GM23338 (cell line): ENCODE measurements at regions not wholly inside any gene's neighbourhood (a gene's known extent, or its start where the extent isn't known, plus 50 kb on each side); places are given as distances from the start of the nearest gene placed in this dataset.

Experiments used
- ATAC-seq: fragments of 200-7000 bp; cut with Tn5 transposase; 3 replicates; pipeline ENCODE4 v1.9.1; 2020
- DNase-seq: peaks from one replicate; pipeline ENCODE4 v3.0.0-alpha.2; 2015; ENCODE audit warnings: low spot score
- H2AFZ ChIP-seq: fragments of 200-600 bp; sonication (generic); 2 replicates; pipeline ENCODE4 v1.8.0; 2016; ENCODE audit warnings: antibody characterized with exemption, mild to moderate bottlenecking, moderate library complexity
- H3F3A ChIP-seq: fragments of 200-600 bp; sonication (generic); replicated peaks from 2 replicates; pipeline ENCODE4 v1.8.0; 2017; ENCODE audit warnings: antibody characterized with exemption, mixed run types, low read depth
- H3K27ac ChIP-seq: fragments of 200-600 bp; sonication (generic); 2 replicates; pipeline ENCODE4 v1.6.1; 2016; ENCODE audit warnings: low read depth
- H3K27me3 ChIP-seq: fragments of 200-600 bp; sonication (generic); 2 replicates; pipeline ENCODE4 v1.8.0; 2016; ENCODE audit warnings: mild to moderate bottlenecking, mixed run types, moderate library complexity; ENCODE audit not compliant: insufficient read depth
- H3K36me3 ChIP-seq: fragments of 200-600 bp; sonication (generic); 2 replicates; pipeline ENCODE4 v1.8.0; 2016; ENCODE audit warnings: mild to moderate bottlenecking; ENCODE audit not compliant: insufficient read depth
- H3K4me1 ChIP-seq: fragments of 200-600 bp; sonication (generic); 2 replicates; pipeline ENCODE4 v1.8.0; 2016; ENCODE audit warnings: mild to moderate bottlenecking, moderate library complexity; ENCODE audit not compliant: insufficient read depth
- H3K4me2 ChIP-seq: fragments of 200-600 bp; sonication (generic); 2 replicates; pipeline ENCODE4 v1.7.1; 2017; ENCODE audit warnings: mixed run types
- H3K4me3 ChIP-seq: fragments of 200-600 bp; sonication (generic); 2 replicates; pipeline ENCODE4 v1.6.1; 2016; ENCODE audit warnings: mixed run types
- H3K79me2 ChIP-seq: fragments of 200-600 bp; sonication (generic); replicated peaks from 2 replicates; pipeline ENCODE4 v1.8.0; 2017; ENCODE audit warnings: mild to moderate bottlenecking; ENCODE audit not compliant: insufficient read depth
- H3K9me2 ChIP-seq: fragments of 200-600 bp; sonication (generic); 2 replicates; pipeline ENCODE4 v1.8.0; 2017; ENCODE audit not compliant: insufficient read depth
- H4K20me1 ChIP-seq: fragments of 200-600 bp; sonication (generic); replicated peaks from 2 replicates; pipeline ENCODE4 v1.8.0; 2017; ENCODE audit warnings: mild to moderate bottlenecking; ENCODE audit not compliant: insufficient read depth
- H3K27ac Mint-ChIP-seq: 2 replicates; pipeline ENCODE4 v1.8.0; 2020; ENCODE audit warnings: inconsistent platforms, mild to moderate bottlenecking, moderate library complexity, mixed read lengths
- H3K27me3 Mint-ChIP-seq: 3 replicates; pipeline ENCODE4 v1.8.0; 2022; ENCODE audit warnings: low read depth, mild to moderate bottlenecking, moderate library complexity, mixed read lengths, inconsistent platforms; ENCODE audit not compliant: insufficient read depth, poor library complexity
- H3K36me3 Mint-ChIP-seq: 3 replicates; pipeline ENCODE4 v1.8.0; 2021; ENCODE audit warnings: low read depth, mild to moderate bottlenecking, inconsistent platforms, moderate library complexity, mixed read lengths
- H3K4me1 Mint-ChIP-seq: 3 replicates; pipeline ENCODE4 v1.8.0; 2020; ENCODE audit warnings: mild to moderate bottlenecking, inconsistent platforms, mixed read lengths
- H3K4me3 Mint-ChIP-seq: 3 replicates; pipeline ENCODE4 v1.8.0; 2021; ENCODE audit warnings: moderate library complexity, mild to moderate bottlenecking, inconsistent platforms, mixed read lengths
- H3K9me3 Mint-ChIP-seq: 3 replicates; pipeline ENCODE4 v1.8.0; 2020; ENCODE audit warnings: moderate library complexity, mild to moderate bottlenecking, inconsistent platforms, mixed read lengths
- CTCF ChIP-seq, 2 experiments: fragments of 200-600 bp in 1 of 2; sonication (generic) in 1 of 2; conservative IDR thresholded peaks; 2 replicates each; pipeline versions ENCODE4 v1.5.1 to v1.6.1; 2016 to 2017; ENCODE audit warnings: antibody characterized with exemption in 2 of 2, low read depth in 2 of 2, mild to moderate bottlenecking in 2 of 2, moderate library complexity in 1 of 2
- EZH2 ChIP-seq: fragments of 200-600 bp; sonication (generic); IDR thresholded peaks from one replicate; pipeline ENCODE4 v1.8.0; 2017; ENCODE audit warnings: antibody characterized with exemption, mild to moderate bottlenecking, low read depth; ENCODE audit not compliant: unreplicated experiment
- JUNB ChIP-seq: IDR thresholded peaks from one replicate; pipeline ENCODE4 v1.6.1; 2016; ENCODE audit warnings: antibody characterized with exemption; ENCODE audit not compliant: unreplicated experiment
- NANOG ChIP-seq: IDR thresholded peaks from 2 replicates; pipeline ENCODE4 v1.6.1; 2016; ENCODE audit warnings: antibody characterized with exemption, borderline replicate concordance
- POLR2AphosphoS5 ChIP-seq: IDR thresholded peaks from 2 replicates; pipeline ENCODE4 v1.6.1; 2016; ENCODE audit warnings: antibody characterized with exemption, low read depth
- ZNF114 ChIP-seq: fragments of 250-450 bp; sonication (Bioruptor Pico); IDR thresholded peaks from 2 replicates; pipeline ENCODE4 v1.5.0; 2020; ENCODE audit warnings: mild to moderate bottlenecking, moderate library complexity
- ZNF331 ChIP-seq: fragments of 250-450 bp; sonication (Bioruptor Pico); IDR thresholded peaks from 2 replicates; pipeline ENCODE4 v1.5.0; 2020; ENCODE audit warnings: low read depth, mild to moderate bottlenecking, moderate library complexity
- ZNF462 ChIP-seq: fragments of 250-450 bp; sonication (Bioruptor Pico); IDR thresholded peaks from 2 replicates; pipeline ENCODE4 v1.5.0; 2020; ENCODE audit warnings: mild to moderate bottlenecking, moderate library complexity

GRCh38 chr13:78978381-78978998, 319.5 kb upstream of the OBI1 start:
- DNase-seq = peak; percentile 76

GRCh38 chr13:78977311-78977710, 318.4 kb upstream of the OBI1 start:
- no peak overlapping the region for H2AFZ ChIP-seq
- ATAC-seq = no peak
- no peaks in the 10 kb centered on the region for H3K4me1 ChIP-seq
- H3K9me2 ChIP-seq = peaks cover 5% of the 10 kb centered on the region
- H3K4me3 ChIP-seq = no peak overlapping the region
- H4K20me1 ChIP-seq = no peaks in the 10 kb centered on the region
- Mint-ChIP-seq H3K36me3 (no peaks in the 10 kb centered on the region), H3K4me1 (no peaks in the 10 kb centered on the region; the same call in 1 of the 3 replicates), H3K27me3 (no peaks in the 10 kb centered on the region), H3K27ac (no peak overlapping the region), H3K9me3 (no peaks in the 10 kb centered on the region), H3K4me3 (no peak overlapping the region)
- no peak overlapping the region for H3K27ac ChIP-seq
- H3K4me2 ChIP-seq = no peak overlapping the region
- no peaks in the 10 kb centered on the region for H3K36me3 ChIP-seq
- no peaks in the 10 kb centered on the region for H3F3A ChIP-seq
- no peaks in the 10 kb centered on the region for H3K79me2 ChIP-seq
- DNase-seq = no peak
- no peaks in the 10 kb centered on the region for H3K27me3 ChIP-seq
- TF ChIP-seq ZNF114 (CRISPR knock-in tag) (no peak), NANOG (no peak), CTCF (conservative IDR thresholded peaks at IDR 0.05; ENCODE audit: low read depth in 2 of 2) (no peak), POLR2AphosphoS5 (no peak), EZH2 (no peak), ZNF462 (CRISPR knock-in tag) (no peak), ZNF331 (CRISPR knock-in tag) (no peak), JUNB (no peak)

More at GRCh38 chr13:78978381-78978998, 319.5 kb upstream of the OBI1 start:
- TF ChIP-seq NANOG (no peak), CTCF (conservative IDR thresholded peaks at IDR 0.05; ENCODE audit: low read depth in 2 of 2) (peak; percentile 76 to 82)
- H3K9me2 ChIP-seq = no peaks in the 10 kb centered on the region
- Mint-ChIP-seq H3K27me3 (no peaks in the 10 kb centered on the region), H3K36me3 (no peaks in the 10 kb centered on the region), H3K4me3 (no peak overlapping the region), H3K4me1 (no peaks in the 10 kb centered on the region), H3K27ac (no peak overlapping the region), H3K9me3 (no peaks in the 10 kb centered on the region)
- no peak overlapping the region for H2AFZ ChIP-seq
- no peak overlapping the region for H3K27ac ChIP-seq
- peak; percentile 70 for ATAC-seq
- H3K79me2 ChIP-seq = no peaks in the 10 kb centered on the region
- no peaks in the 10 kb centered on the region for H3F3A ChIP-seq
- H3K4me2 ChIP-seq = no peak overlapping the region
- H3K4me1 ChIP-seq = no peaks in the 10 kb centered on the region
- no peaks in the 10 kb centered on the region for H4K20me1 ChIP-seq
- H3K36me3 ChIP-seq = no peaks in the 10 kb centered on the region
- H3K4me3 ChIP-seq = no peak overlapping the region
- H3K27me3 ChIP-seq = no peaks in the 10 kb centered on the region
